ENCODE measurements at regions not wholly inside any gene's neighbourhood (a gene's known extent, or its start where the extent isn't known, plus 50 kb on each side); places are given as distances from the start of the nearest gene placed in this dataset.
"Not testable (repeated sequence)": the region's sequence is repeated elsewhere in the genome, so short reads cannot be mapped to it uniquely, and the experiment has no call there.

DNA sequence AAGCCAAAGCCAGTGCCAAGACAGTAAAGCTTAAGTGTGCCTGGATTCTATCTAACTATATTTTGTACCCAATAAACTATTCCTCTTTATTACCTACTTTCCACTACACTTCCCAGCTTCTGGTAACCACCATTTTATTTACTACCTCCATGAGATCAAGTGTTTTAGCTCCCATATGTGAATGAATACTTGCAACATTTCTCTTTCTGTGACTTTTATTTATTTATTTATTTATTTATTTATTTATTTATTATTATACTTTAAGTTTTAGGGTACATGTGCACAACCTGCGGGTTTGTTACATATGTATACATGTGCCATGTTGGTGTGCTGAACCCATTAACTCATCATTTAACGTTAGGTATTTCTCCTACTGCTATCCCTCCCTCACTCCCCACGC is 582.1 kb downstream of the AMY1C start:
- H3K9me3 Mint-ChIP-seq = peaks cover 53% of the 10 kb centered on the region
- no peaks in the 10 kb centered on the region for H3K4me1 Mint-ChIP-seq (ENCODE audit: low read depth)
- H3K27ac Mint-ChIP-seq = no peak overlapping the region
- no peak overlapping the region for H3K4me3 Mint-ChIP-seq
- H3K36me3 Mint-ChIP-seq (ENCODE audit: low read depth) = no peaks in the 10 kb centered on the region
- H3K27me3 Mint-ChIP-seq (ENCODE audit: low read depth) = no peaks in the 10 kb centered on the region
- no peak for DNase-seq (ENCODE audit: low spot score)

DNA sequence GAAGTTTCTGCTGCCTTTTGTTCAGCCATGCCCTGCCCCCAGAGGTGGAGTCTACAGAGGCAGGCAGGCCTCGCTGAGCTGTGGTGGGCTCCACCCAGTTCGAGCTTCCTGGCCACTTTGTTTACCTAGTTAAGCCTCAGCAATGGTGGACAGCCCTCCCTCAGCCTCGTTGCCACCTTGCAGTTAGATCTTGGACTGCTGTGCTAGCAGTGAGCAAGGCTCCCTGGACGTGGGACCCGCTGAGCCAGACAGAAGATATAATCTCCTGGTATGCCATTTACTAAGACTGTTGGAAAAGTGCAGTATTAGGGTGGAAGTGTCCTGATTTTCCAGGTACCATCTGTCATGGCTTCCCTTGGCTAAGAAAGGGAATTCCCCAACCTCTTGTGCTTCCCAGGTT is 588.2 kb downstream of the AMY1C start:
- H3K4me1 Mint-ChIP-seq (ENCODE audit: low read depth); DNase-seq (ENCODE audit: low spot score); H3K36me3 Mint-ChIP-seq (ENCODE audit: low read depth); H3K4me3 Mint-ChIP-seq; H3K27me3 Mint-ChIP-seq (ENCODE audit: low read depth); H3K27ac Mint-ChIP-seq: not testable (repeated sequence)
- H3K9me3 Mint-ChIP-seq = peaks cover 56% of the 10 kb centered on the region

DNA sequence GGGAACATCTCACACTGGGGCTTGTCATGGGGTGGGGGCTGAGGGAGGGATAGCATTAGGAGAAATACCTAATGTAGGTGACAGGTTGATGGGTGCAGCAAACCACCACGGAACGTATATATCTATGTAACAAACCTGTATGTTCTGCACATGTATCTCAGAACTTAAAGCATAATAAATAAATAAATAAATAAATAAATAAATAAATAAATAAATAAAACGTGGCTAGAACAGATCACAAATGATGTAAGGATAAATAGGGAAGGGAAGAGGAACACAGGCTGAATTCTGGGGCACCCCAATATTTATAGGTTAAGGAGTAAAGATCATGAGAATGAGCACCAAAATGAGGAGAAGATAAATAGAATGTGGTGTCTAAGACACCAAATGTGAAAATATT is 592.2 kb downstream of the AMY1C start:
- Mint-ChIP-seq H3K4me1 (ENCODE audit: low read depth) (no peaks in the 10 kb centered on the region), H3K4me3 (no peak overlapping the region), H3K27ac (no peak overlapping the region), H3K9me3 (peaks cover 45% of the 10 kb centered on the region), H3K27me3 (ENCODE audit: low read depth) (no peaks in the 10 kb centered on the region), H3K36me3 (ENCODE audit: low read depth) (no peaks in the 10 kb centered on the region)
- DNase-seq (ENCODE audit: low spot score) = no peak

DNA sequence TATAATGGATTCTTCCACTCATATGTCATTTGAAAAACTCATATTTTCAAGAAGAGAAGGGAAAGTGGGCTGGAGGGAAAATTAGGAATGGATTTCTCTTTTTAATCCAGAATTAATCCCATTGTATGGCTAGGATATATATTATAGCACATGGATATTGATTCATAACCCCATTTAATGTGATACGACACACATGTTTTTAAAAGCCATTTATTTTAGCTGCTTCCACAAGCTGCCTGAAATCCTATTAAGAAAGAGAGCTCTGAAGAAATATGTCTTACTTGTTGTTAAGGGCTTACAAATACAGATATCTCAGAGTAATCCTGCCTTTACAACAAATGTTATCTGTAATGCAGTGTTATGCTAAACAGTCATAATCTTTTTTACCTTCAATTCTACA is 598.6 kb downstream of the AMY1C start:
- H3K27ac Mint-ChIP-seq = no peak overlapping the region
- no peaks in the 10 kb centered on the region for H3K4me1 Mint-ChIP-seq (ENCODE audit: low read depth)
- no peaks in the 10 kb centered on the region for H3K36me3 Mint-ChIP-seq (ENCODE audit: low read depth)
- H3K4me3 Mint-ChIP-seq = no peak overlapping the region
- H3K27me3 Mint-ChIP-seq (ENCODE audit: low read depth) = no peaks in the 10 kb centered on the region
- peaks cover 22% of the 10 kb centered on the region for H3K9me3 Mint-ChIP-seq
- DNase-seq (ENCODE audit: low spot score) = no peak

DNA sequence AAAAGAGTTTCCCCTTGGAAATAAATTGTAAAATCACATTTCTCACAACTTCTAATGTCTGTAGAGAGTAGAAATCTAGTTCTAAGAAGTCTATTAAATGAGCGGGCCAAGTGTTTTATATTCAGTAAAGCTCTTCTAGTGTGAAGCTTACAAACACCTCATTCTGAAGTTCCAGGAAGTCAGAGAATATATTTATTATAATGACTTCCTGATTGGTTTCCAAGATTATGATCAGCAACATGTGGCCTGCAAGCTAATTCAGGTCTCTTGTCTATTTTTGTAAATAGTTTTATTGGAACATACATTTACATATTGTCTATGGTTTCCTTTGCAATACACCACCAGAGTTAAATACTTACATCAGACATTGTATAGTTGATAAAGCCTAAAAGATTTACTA is 603.9 kb downstream of the AMY1C start:
- H3K4me1 Mint-ChIP-seq (ENCODE audit: low read depth) = no peaks in the 10 kb centered on the region
- no peak overlapping the region for H3K27ac Mint-ChIP-seq
- no peak overlapping the region for H3K4me3 Mint-ChIP-seq
- no peaks in the 10 kb centered on the region for H3K27me3 Mint-ChIP-seq (ENCODE audit: low read depth)
- H3K36me3 Mint-ChIP-seq (ENCODE audit: low read depth) = no peaks in the 10 kb centered on the region
- peaks cover 9% of the 10 kb centered on the region for H3K9me3 Mint-ChIP-seq
- DNase-seq (ENCODE audit: low spot score) = no peak

DNA sequence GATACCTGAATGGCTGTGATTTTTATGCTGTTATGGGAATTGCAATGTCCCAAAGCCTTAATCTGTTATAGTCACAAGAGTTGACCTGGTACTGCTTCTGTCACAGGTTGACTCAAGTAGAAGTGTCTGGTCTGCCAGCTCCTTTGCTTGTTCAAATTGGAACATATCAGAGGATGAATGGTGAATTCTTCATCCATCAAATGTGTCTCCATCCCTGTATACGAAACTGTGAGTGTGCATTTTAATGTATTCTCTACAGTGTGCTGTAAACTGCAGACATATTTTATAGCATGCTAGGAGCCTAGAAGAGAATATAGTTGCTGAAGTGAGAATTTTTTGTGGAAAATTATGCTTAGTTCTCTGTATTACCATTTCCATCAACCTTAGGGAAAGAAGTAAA is 608.4 kb downstream of the AMY1C start:
- peaks cover 34% of the 10 kb centered on the region for H3K9me3 Mint-ChIP-seq
- H3K4me1 Mint-ChIP-seq (ENCODE audit: low read depth) = no peaks in the 10 kb centered on the region
- H3K27ac Mint-ChIP-seq = no peak overlapping the region
- no peaks in the 10 kb centered on the region for H3K36me3 Mint-ChIP-seq (ENCODE audit: low read depth)
- DNase-seq (ENCODE audit: low spot score) = no peak
- no peaks in the 10 kb centered on the region for H3K27me3 Mint-ChIP-seq (ENCODE audit: low read depth)
- H3K4me3 Mint-ChIP-seq = no peak overlapping the region

DNA sequence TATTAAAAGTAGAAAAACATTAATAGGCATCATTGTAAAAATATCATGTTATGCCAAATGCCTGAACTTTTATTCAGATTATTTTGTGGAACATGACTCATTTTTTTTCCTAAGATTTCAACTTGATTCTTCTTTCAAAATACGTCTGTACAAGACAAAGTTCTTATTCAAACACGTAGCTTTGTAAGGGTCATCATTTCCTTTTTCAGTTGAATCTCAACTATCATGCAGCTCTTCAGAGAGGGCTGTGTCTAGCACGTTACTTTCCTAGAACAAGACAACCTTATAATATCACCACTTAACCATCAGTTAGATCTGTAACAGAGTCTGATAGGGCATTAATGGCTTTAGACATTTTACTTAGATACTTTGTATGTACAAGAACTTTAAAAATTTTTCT is 608.9 kb downstream of the AMY1C start:
- Mint-ChIP-seq H3K4me3 (no peak overlapping the region), H3K27ac (no peak overlapping the region), H3K4me1 (ENCODE audit: low read depth) (no peaks in the 10 kb centered on the region), H3K27me3 (ENCODE audit: low read depth) (no peaks in the 10 kb centered on the region), H3K36me3 (ENCODE audit: low read depth) (no peaks in the 10 kb centered on the region), H3K9me3 (peaks cover 34% of the 10 kb centered on the region)
- no peak for DNase-seq (ENCODE audit: low spot score)

DNA sequence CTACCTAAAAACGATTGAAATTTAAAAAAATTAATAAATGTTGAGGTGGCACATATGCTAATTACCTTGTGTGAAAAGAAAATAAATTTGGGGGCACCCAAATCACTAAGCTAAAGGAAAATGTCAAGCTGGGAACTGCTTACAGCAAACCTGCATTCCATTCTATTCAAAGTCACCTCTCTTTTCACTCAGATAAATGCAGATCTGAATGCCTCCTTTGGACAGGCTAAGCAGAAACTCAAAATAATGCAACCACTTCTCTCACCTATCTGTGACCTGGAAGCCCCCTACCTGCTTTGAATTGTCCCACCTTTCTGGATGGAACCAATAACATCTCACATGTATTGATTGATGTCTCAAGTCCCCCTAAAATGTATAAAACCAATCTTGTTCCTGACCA is 628.7 kb downstream of the AMY1C start:
- no peak for DNase-seq (ENCODE audit: low spot score)
- Mint-ChIP-seq H3K4me3 (no peak overlapping the region), H3K36me3 (ENCODE audit: low read depth) (no peaks in the 10 kb centered on the region), H3K27me3 (ENCODE audit: low read depth) (no peaks in the 10 kb centered on the region), H3K9me3 (peaks cover 13% of the 10 kb centered on the region), H3K27ac (no peak overlapping the region), H3K4me1 (ENCODE audit: low read depth) (no peaks in the 10 kb centered on the region)

DNA sequence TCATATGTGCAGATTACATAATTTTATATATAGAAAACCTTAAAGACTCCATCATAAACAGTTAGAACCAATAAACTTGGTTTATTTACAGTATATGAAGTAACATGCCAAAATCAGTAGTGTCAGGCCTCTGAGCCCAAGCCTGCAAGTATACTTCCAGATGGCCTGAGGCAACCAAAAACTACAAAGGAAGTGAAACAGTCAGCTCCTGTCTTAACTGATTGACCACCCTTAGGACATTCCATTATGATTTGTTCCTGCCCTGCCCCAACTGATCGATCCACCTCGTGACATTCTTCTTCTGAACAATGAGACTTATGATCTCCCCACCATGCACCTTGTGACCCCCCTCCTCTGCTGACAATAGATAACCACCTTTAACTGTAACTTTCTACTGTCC is 630.3 kb downstream of the AMY1C start:
- Mint-ChIP-seq H3K4me1 (ENCODE audit: low read depth) (no peaks in the 10 kb centered on the region), H3K27ac (no peak overlapping the region), H3K9me3 (peaks cover 10% of the 10 kb centered on the region), H3K4me3 (no peak overlapping the region), H3K36me3 (ENCODE audit: low read depth) (no peaks in the 10 kb centered on the region), H3K27me3 (ENCODE audit: low read depth) (no peaks in the 10 kb centered on the region)
- no peak for DNase-seq (ENCODE audit: low spot score)

DNA sequence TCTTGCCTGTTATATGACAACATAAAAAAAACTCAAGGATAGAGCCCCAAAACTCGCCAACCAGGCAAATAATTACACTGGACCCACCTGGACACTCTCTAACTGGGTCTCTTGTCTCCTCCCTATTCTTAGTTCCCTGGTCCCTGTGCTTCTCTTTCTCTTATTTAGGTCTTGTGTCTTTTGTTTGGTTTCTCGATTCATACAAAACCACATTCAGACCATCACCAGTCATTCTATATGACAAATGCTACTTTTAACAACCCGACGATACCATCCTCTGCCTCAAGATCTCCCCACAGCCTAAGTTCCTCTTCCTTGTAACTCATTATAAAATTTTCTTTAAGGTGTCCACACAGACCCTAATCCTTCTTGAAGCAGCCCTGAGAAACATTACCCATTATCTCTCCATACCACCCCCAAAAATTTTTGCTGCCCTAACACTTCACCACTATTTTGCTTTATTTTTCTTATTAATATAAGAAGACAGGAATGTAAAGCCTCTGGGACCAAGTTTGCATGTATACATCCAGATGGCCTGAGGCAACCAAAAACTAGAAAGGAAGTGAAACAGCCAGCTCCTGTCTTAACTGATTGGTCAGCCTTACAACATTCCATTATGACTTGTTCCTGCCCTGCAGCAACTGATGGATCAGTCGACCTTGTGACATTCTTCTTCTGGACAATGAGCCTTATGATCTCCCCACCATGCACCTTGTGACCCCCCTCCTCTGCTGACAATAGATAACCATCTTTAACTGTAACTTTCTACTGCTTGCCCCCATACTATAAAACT is 638.2 kb downstream of the AMY1C start:
- no peak overlapping the region for H3K27ac Mint-ChIP-seq
- H3K27me3 Mint-ChIP-seq (ENCODE audit: low read depth) = no peaks in the 10 kb centered on the region
- no peaks in the 10 kb centered on the region for H3K36me3 Mint-ChIP-seq (ENCODE audit: low read depth)
- peaks cover 31% of the 10 kb centered on the region for H3K9me3 Mint-ChIP-seq
- no peak overlapping the region for H3K4me3 Mint-ChIP-seq
- H3K4me1 Mint-ChIP-seq (ENCODE audit: low read depth) = no peaks in the 10 kb centered on the region
- no peak for DNase-seq (ENCODE audit: low spot score)

DNA sequence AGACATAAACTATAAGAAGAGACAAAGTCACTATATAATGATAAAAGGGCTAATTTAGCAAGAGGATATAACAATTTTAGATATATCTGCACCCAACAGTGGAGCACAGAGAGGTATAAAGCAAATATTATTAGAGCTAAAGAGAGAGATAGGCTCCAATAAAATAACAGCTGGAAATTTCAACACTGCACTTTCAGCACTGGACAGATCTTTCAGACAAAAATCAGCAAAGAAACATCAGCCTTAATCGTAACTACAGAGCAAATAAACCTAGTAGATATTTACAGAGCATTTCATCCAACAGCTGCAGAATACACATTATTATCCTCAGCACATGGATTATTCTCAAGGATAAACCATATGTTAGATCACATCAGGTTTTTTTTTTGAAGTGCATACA is 642.9 kb downstream of the AMY1C start:
- no peak for DNase-seq (ENCODE audit: low spot score)
- H3K9me3 Mint-ChIP-seq = peaks cover 45% of the 10 kb centered on the region
- H3K4me3 Mint-ChIP-seq = no peak overlapping the region
- H3K36me3 Mint-ChIP-seq (ENCODE audit: low read depth) = no peaks in the 10 kb centered on the region
- H3K4me1 Mint-ChIP-seq (ENCODE audit: low read depth) = no peaks in the 10 kb centered on the region
- H3K27ac Mint-ChIP-seq = no peak overlapping the region
- no peaks in the 10 kb centered on the region for H3K27me3 Mint-ChIP-seq (ENCODE audit: low read depth)

DNA sequence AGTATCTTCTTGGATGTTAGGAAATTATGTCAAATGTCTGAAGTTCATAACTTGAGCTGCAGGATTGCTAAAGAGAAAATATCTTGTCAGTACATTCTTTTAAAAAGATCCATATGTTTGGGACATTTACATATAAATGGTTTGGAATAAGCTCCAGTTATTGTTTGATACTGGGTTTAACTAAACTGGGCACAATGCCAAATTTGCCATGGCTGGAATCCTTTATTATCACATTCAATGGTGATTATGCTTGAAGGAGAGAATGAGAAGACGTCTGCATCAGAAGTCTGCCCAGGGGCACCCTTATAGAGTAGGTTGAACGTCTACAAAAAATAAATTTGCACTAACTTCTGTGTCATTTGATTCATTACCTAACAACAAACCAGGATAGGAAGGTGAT is 652.5 kb downstream of the AMY1C start:
- DNase-seq (ENCODE audit: low spot score) = no peak
- Mint-ChIP-seq H3K36me3 (ENCODE audit: low read depth) (no peaks in the 10 kb centered on the region), H3K4me1 (ENCODE audit: low read depth) (no peaks in the 10 kb centered on the region), H3K9me3 (peaks cover 37% of the 10 kb centered on the region), H3K4me3 (no peak overlapping the region), H3K27ac (no peak overlapping the region), H3K27me3 (ENCODE audit: low read depth) (no peaks in the 10 kb centered on the region)

DNA sequence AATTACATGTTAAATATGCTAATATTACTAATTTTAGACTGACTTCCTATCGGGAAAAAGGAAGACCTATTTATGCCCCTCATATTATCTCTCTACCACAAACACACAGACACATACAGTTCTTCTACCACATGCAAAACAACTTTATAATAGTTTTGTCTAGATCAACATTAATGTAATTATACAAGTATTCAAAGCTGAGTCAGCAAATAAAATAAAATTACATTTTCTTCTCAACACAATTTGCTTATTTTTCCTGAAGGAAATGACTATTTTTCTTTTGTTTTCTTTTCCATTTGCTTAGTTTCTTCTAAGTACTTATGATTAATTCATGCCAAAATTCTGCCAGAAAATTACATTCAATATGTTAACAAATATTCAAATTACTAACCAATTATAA is 654.2 kb downstream of the AMY1C start:
- Mint-ChIP-seq H3K4me3 (no peak overlapping the region), H3K9me3 (peaks cover 32% of the 10 kb centered on the region), H3K36me3 (ENCODE audit: low read depth) (no peaks in the 10 kb centered on the region), H3K27me3 (ENCODE audit: low read depth) (no peaks in the 10 kb centered on the region), H3K27ac (no peak overlapping the region), H3K4me1 (ENCODE audit: low read depth) (no peaks in the 10 kb centered on the region)
- DNase-seq (ENCODE audit: low spot score) = no peak

DNA sequence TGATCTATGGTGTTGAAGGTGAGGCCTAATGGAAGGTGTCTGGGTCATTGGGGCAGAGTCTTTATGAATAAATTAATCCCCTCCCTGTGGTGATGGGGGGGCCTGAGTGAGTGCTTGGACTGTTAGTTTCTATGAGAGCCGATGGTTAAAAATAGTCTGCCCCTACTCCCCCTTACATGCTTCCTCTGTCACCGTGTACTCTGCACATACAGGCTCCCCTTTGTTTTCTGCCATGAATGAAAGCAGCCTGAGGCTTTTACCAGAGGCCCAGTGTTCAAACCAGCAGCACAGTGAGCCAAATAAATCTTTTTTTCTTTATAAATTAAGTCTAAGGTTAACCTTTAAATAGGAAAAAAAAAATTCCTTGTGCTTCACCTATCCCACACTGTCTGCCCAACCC is 657.0 kb downstream of the AMY1C start:
- DNase-seq (ENCODE audit: low spot score) = no peak
- no peak overlapping the region for H3K27ac Mint-ChIP-seq
- H3K36me3 Mint-ChIP-seq (ENCODE audit: low read depth) = no peaks in the 10 kb centered on the region
- H3K9me3 Mint-ChIP-seq = peaks cover 42% of the 10 kb centered on the region
- H3K4me1 Mint-ChIP-seq (ENCODE audit: low read depth) = no peaks in the 10 kb centered on the region
- no peaks in the 10 kb centered on the region for H3K27me3 Mint-ChIP-seq (ENCODE audit: low read depth)
- no peak overlapping the region for H3K4me3 Mint-ChIP-seq

DNA sequence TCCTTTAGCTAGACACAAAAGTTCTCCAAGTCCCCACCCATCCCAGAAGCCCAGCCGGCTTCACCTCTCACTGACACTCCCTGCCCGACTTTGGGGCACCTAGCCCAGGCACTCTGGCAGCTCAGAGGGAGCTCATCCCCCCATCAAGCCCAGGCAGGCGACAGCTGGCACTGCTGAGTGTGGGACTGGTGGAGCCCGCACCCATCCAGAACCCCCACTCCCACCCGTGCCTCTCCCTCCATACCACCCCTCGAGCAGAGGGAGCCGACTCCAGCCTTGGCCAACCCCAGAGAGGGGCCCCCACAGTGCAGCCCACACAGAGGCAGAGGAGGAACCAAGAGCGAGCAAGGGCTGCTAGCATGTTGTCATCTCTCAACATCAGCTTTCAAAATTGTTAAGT is 658.6 kb downstream of the AMY1C start:
- Mint-ChIP-seq H3K9me3 (peaks cover 50% of the 10 kb centered on the region), H3K27me3 (ENCODE audit: low read depth) (no peaks in the 10 kb centered on the region), H3K4me1 (ENCODE audit: low read depth) (no peaks in the 10 kb centered on the region), H3K4me3 (no peak overlapping the region), H3K36me3 (ENCODE audit: low read depth) (no peaks in the 10 kb centered on the region), H3K27ac (no peak overlapping the region)
- DNase-seq (ENCODE audit: low spot score) = no peak

All from T-helper 2 cell treated with Interferon-gamma antibody and Interleukin-4, amounts not matched to agents 5 μg/mL and 100 μg/mL, for 36 hours (primary cell).